GM21360 (cell line): ENCODE measurements at regions not wholly inside any gene's neighbourhood (a gene's known extent, or its start where the extent isn't known, plus 50 kb on each side); places are given as distances from the start of the nearest gene placed in this dataset.
"Not testable (repeated sequence)": the region's sequence is repeated elsewhere in the genome, so short reads cannot be mapped to it uniquely, and the experiment has no call there.

Source experiments
- ATAC-seq: cut with Tn5 transposase; IDR thresholded peaks from one replicate; pipeline ENCODE4 v1.9.1; 2021; ENCODE audit warnings: mild to moderate bottlenecking, moderate library complexity; ENCODE audit not compliant: unreplicated experiment

DNA sequence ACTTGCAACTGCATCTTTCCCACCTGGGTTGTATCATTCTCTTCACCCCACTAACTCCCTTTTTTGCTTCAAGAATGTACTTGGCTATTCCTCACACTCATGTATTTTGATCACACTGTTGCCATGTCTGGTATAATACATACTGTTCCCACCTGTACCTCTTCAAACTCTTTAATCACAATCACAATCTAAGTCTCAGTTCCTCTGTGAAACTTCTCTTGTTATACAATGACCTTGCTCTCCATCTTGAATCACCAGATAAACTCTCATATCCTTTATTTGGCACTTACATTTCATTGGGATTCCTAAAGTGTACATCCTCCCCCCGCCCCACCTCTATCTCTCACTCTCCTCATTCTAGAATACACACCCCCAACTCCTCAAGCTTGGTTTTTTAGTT lies 516.0 kb upstream of the CHORDC1 start:
- no peak for ATAC-seq

DNA sequence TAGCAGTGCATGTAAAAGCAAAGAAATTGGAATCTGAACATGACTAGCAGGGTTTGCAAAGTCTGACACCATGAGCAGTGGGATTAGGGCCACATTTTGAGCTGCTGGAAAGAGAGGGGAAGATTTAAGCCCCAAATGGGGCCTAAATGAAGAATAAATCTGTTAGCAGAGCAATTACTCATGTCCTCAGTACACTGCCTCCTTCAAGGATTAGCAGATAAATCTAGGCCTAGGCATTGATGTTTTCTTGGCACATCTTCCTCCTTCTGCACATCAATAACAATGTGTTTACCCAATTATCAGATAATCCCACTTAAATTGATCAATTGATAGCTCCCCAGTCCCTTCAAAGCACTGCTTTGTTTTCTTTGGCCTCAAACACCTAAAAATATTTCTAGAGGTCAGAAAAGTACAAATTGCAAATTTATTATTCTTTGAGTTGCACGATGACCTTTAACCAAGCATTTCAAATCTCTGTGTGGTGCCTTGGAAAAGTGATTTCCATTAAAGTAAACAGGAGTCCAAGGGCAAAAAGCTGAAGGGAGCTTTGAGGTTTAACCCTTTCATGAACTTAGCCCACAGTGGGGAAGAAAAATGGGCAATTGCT lies 514.7 kb upstream of the CHORDC1 start:
- ATAC-seq: no peak

DNA sequence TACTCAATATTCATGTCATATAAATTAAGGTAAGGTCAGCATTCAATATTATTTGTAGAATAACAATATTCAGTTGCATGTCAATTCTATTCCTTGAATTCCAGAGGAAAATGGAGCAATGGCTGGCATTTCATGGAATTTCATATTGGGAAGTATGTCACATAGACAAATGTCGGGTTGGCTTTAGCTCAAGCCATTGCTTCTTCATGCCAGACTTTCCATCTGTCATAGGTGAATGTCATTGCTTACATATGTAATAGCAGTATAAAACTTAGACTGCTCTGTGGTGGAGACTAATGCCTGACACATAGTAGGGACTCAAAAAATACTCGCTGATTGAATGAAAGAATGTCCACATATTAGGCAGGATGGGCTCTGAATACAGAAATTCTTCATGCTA lies 509.6 kb upstream of the CHORDC1 start:
- no peak for ATAC-seq

DNA sequence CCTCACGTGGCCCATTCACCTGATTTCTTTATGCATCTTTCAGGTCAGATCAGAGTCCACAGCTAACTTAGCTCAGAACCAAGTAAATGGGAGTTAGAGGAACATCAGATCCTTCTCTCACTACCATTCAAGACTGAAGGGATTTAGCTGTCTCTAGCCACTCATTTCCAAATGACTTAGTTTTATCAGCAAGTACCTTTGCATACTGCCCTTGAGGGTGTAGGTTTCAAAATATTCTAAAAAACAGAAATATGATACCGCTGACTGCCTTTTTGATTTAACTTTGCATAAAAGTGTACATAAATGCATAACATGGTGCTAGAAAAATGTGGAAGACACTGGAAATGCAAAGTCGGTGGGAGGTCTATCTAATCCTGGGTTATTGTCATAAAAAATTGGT lies 500.6 kb upstream of the CHORDC1 start:
- ATAC-seq: no peak

- no peak for ATAC-seq
These were observed 499.8 kb upstream of the CHORDC1 start for GRCh38 chr11:90722552-90723190.

GRCh38 chr11:90717522-90717921 lies 494.7 kb upstream of the CHORDC1 start:
- no peak for ATAC-seq

GRCh38 chr11:90705661-90706060 lies 482.8 kb upstream of the CHORDC1 start:
- ATAC-seq: no peak

DNA sequence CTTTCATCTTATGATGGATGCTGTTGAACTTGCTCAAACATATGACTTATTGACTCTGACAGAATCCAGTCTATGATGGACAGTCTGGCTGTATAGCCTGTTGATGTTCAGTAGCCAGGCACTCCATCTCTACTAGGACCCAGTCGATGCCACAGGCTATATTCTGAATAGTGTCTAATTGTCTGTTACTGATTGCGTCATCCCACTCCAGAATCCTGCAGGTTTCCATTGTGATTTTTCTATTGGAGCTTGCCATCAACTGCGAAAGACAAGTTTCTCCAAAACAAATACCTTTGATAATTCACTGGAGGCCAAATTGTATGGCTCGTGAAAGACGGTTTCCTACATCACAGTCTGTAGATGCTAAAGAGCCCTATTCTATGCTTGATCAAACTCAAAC lies 481.7 kb upstream of the CHORDC1 start:
- ATAC-seq: no peak

- ATAC-seq: no peak
These were observed 478.9 kb upstream of the CHORDC1 start for GRCh38 chr11:90701716-90702115.

- ATAC-seq: peak; percentile 78
These were observed 478.1 kb upstream of the CHORDC1 start for GRCh38 chr11:90700789-90701439.

GRCh38 chr11:90699791-90700400 lies 477.0 kb upstream of the CHORDC1 start:
- ATAC-seq: no peak

DNA sequence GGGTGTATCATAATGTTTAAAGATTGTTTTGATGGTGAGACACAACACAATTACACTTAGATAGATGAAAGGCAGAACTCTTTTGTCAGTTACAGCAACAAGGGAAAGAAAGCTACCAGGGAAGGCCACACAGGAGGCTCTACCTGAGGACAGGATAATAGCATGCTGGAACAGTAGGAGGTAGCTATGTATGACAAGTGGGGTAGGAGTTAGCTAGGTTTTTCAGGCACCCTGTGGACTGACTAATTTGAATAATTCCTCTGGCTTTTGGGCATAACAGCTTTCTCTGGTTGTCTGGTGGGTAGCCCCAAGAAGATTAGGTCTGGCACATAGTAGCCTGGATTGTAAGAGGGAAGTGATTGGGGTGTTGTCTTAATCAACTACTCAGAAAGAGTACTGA lies 475.4 kb upstream of the CHORDC1 start:
- ATAC-seq: no peak

- not testable (repeated sequence) for ATAC-seq
These were observed 452.6 kb upstream of the CHORDC1 start for GRCh38 chr11:90675496-90675895.

DNA sequence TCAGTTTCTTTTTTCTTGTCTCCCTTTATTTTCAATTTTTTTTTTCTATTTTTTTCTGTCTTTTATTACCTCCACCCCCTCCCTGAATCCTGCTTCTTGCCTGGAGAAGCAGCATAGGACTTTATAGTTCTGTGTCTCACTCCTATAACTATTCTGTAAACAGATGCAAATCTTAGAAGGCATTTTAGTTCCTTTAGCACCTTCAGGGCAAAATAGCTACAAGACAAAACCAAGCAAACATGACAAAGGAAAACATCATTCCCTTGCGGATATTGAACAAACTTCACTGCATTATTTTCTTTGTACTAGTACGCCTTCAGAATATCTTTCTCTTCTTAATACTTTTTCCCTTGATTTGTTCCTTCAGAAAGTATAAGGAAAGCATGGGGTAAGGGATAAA lies 446.2 kb upstream of the CHORDC1 start:
- no peak for ATAC-seq

DNA sequence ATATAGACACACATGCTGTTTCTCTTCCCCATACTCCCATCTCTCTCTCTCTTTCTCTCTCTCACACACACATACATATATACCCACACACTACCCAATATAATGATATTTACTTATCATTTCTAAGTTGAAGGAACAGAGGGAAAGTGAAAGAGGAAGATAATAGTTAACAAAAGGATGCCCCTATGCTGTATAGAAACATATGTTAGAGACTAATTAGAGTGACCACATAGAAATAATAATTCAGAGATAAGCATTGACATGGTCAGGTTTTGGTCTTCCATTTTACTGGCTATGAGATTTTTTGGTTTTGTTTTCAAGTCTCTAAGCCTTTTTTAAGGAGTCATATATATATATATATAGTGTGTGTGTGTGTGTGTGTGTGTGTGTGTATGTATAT lies 445.7 kb upstream of the CHORDC1 start:
- ATAC-seq: no peak

- no peak for ATAC-seq
These were observed 438.4 kb upstream of the CHORDC1 start for GRCh38 chr11:90661233-90661632.

DNA sequence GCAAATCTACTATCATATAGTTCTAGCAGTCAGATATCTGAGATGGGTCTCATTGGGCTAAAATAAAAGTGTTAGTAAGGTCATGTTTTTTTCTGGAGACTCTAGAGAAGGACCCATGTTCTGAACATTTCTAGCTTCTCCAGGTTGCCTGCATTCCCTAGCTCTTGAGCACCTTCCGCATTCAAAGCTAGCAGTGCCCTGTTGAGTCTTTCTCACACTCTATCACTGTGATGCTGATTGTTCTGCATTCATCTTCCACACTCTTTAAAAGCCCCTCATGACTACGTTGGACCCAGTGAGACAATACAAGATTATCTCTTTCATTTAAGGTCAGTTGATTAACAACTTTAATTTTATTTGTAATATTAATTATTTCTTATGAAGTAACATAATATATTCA lies 433.3 kb upstream of the CHORDC1 start:
- no peak for ATAC-seq

DNA sequence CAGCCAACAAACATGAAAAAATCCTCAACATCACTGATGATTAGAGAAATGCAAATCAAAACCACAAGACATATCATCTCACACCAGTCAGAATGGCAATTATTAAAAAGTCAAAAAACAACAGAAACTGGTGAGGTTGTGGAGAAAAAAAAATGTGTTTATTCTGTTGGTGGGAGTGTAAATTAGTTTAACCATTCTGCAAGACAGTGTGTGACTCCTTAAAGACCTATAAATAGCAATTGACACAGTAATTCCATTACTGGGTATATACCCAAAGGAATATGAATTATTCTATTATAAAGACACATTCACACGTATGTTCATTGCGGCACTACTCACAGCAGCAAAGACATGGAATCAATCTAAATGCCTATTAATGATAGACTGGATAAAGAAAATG lies 427.3 kb upstream of the CHORDC1 start:
- ATAC-seq: no peak

- no peak for ATAC-seq
These were observed 423.9 kb upstream of the CHORDC1 start for GRCh38 chr11:90646706-90647105.

GRCh38 chr11:90646266-90646665 lies 423.4 kb upstream of the CHORDC1 start:
- ATAC-seq: no peak

GRCh38 chr11:90639461-90639993 lies 416.7 kb upstream of the CHORDC1 start:
- ATAC-seq: no peak

- no peak for ATAC-seq
These were observed 413.0 kb upstream of the CHORDC1 start for GRCh38 chr11:90635886-90636285.
